K562 (cell line): ENCODE measurements at regions not wholly inside any gene's neighbourhood (a gene's known extent, or its start where the extent isn't known, plus 50 kb on each side); places are given as distances from the start of the nearest gene placed in this dataset.

Source experiments
- ATAC-seq: fragments of 200-7000 bp; cut with Tn5 transposase; 3 replicates; pipeline ENCODE4 v1.9.1; 2020; ENCODE audit warnings: moderate library complexity
- BruUV-seq: library from RNA; stranded (reverse); fragments of 400-500 nt; replicated peaks from 2 replicates; lab custom pipeline; 2021; lab: Mats Ljungman, UMichigan
- CTCF ChIA-PET: fragments of 300-600 bp; formaldehyde crosslinking; extraction: SDS; loops from one replicate; lab custom pipeline; 2021; ENCODE audit warnings: low intra/inter-chr PET ratio; lab: Yijun Ruan, JAX
- POLR2A ChIA-PET: fragments of 300-600, 350-650 bp; sonication (Branson Sonifier 250); formaldehyde crosslinking; extraction: SDS; loops from one replicate; lab custom pipeline; 2021; ENCODE audit warnings: antibody characterized with exemption, inconsistent platforms; lab: Yijun Ruan, JAX
- DNase-seq, 4 experiments: peaks; one replicate each; pipeline versions ENCODE4 v3.0.0 to v3.0.0-alpha.2; 2011 to 2018; ENCODE audit warnings: low spot score in 3 of 4, mixed read lengths in 3 of 4; ENCODE audit errors: extremely low read depth in 1 of 4
- FAIRE-seq: peaks from 2 replicates; lab custom pipeline; 2011; peaks lifted over from hg19 to GRCh38; lab: Jason Lieb, UNC
- H2AFZ ChIP-seq: 2 replicates; pipeline ENCODE4 v1.6.0; 2011; ENCODE audit warnings: low read depth, low read length, control low read depth, inconsistent platforms
- H3K27ac ChIP-seq: fragments of 200-600 bp; 3 replicates; pipeline ENCODE4 v1.8.0; 2011; ENCODE audit warnings: low read depth, mild to moderate bottlenecking, control low read depth, inconsistent platforms, low read length, moderate library complexity, mixed read lengths; ENCODE audit errors: extremely low read depth
- H3K27me3 ChIP-seq, 2 experiments: fragments of 300-600 bp in 1 of 2; 2 replicates in 1 of 2; 3 replicates in 1 of 2; pipeline versions ENCODE4 v1.6.0 to v1.8.0; 2011; ENCODE audit warnings: inconsistent platforms in 2 of 2, low read length in 2 of 2, mild to moderate bottlenecking in 1 of 2, mixed read lengths in 1 of 2, moderate library complexity in 1 of 2; ENCODE audit not compliant: control insufficient read depth in 2 of 2, insufficient read depth in 2 of 2
- H3K36me3 ChIP-seq: fragments of 300-600 bp; 3 replicates; pipeline ENCODE4 v1.8.0; 2011; ENCODE audit warnings: mild to moderate bottlenecking, low read length, inconsistent platforms; ENCODE audit not compliant: control insufficient read depth, insufficient read depth
- H3K4me1 ChIP-seq, 2 experiments: fragments of 200-600 bp in 1 of 2; replicated peaks in 1 of 2; 2 replicates in 1 of 2; 3 replicates in 1 of 2; pipeline versions ENCODE4 v1.5.1 to v1.8.0; 2011; ENCODE audit warnings: inconsistent platforms in 2 of 2, low read length in 2 of 2, mild to moderate bottlenecking in 1 of 2, mixed read lengths in 1 of 2, moderate library complexity in 1 of 2; ENCODE audit not compliant: control insufficient read depth in 2 of 2, insufficient read depth in 2 of 2
- H3K4me2 ChIP-seq: 2 replicates; pipeline ENCODE4 v1.6.1; 2011; ENCODE audit warnings: low read length, control low read depth, inconsistent platforms, mixed read lengths; ENCODE audit not compliant: insufficient read depth
- H3K4me3 ChIP-seq: fragments of 200-600 bp; sonication (generic), shearing (Covaris generic); 2 replicates; pipeline ENCODE4 v1.5.1; 2016; ENCODE audit warnings: control low read depth, inconsistent platforms
- H3K79me2 ChIP-seq: fragments of 200-600 bp; 3 replicates; pipeline ENCODE4 v1.8.0; 2011; ENCODE audit warnings: low read length, inconsistent platforms; ENCODE audit not compliant: control insufficient read depth, insufficient read depth
- H3K9ac ChIP-seq, 2 experiments: 2 replicates each; pipeline versions ENCODE4 v1.6.0 to v1.6.1; 2011; ENCODE audit warnings: low read depth in 2 of 2, low read length in 2 of 2, control low read depth in 1 of 2, inconsistent platforms in 1 of 2, mild to moderate bottlenecking in 1 of 2, mixed read lengths in 1 of 2; ENCODE audit not compliant: insufficient read depth in 1 of 2
- H3K9me1 ChIP-seq: one replicate; pipeline ENCODE4 v1.6.0; 2011; ENCODE audit warnings: inconsistent platforms, mild to moderate bottlenecking, low read length, moderate library complexity; ENCODE audit not compliant: control insufficient read depth, insufficient read depth
- H3K9me3 ChIP-seq: replicated peaks from 2 replicates; pipeline ENCODE4 v1.5.1; 2011; ENCODE audit warnings: low read depth, low read length, inconsistent platforms; ENCODE audit not compliant: control insufficient read depth, insufficient read depth
- H4K20me1 ChIP-seq: replicated peaks from 2 replicates; pipeline ENCODE4 v1.6.1; 2011; ENCODE audit warnings: low read length, inconsistent platforms, mixed read lengths; ENCODE audit not compliant: control insufficient read depth, insufficient read depth
- BDP1 ChIP-seq: IDR thresholded peaks from 3 replicates; pipeline ENCODE4 v1.6.1; 2011; ENCODE audit not compliant: insufficient read length, insufficient read depth
- TAF1 ChIP-seq: IDR thresholded peaks from 2 replicates; pipeline ENCODE4 v1.6.1; 2011; ENCODE audit warnings: mild to moderate bottlenecking, low read length, moderate library complexity; ENCODE audit not compliant: insufficient read depth, control insufficient read depth, severe bottlenecking; ENCODE audit errors: extremely low read depth
- TCF15 ChIP-seq: fragments of 250-450 bp; sonication (Bioruptor Pico); IDR thresholded peaks from 2 replicates; pipeline ENCODE4 v1.8.0; 2022; ENCODE audit warnings: moderate library complexity, mild to moderate bottlenecking, inconsistent platforms
- ZC3H11A ChIP-seq: IDR thresholded peaks from 2 replicates; pipeline ENCODE4 v1.6.1; 2012; ENCODE audit warnings: low read depth, low read length, improper control_type of control experiment
- ZNF318 ChIP-seq, 2 experiments: fragments of 450-650 bp; IDR thresholded peaks; 2 replicates each; pipeline ENCODE4 v1.6.1; 2016; ENCODE audit warnings: mild to moderate bottlenecking in 2 of 2, borderline replicate concordance in 1 of 2, low read depth in 1 of 2, moderate library complexity in 1 of 2
- ZNF398 ChIP-seq: fragments of 250-450 bp; sonication (Bioruptor Pico); IDR thresholded peaks from 2 replicates; pipeline ENCODE4 v1.8.0; 2021; ENCODE audit warnings: moderate library complexity, mild to moderate bottlenecking, inconsistent platforms
- ZNF639 ChIP-seq, 2 experiments: fragments of 200-800 bp in 1 of 2; sonication (Bioruptor generic) in 1 of 2; sonication (generic) in 1 of 2; formaldehyde crosslinking in 1 of 2; IDR thresholded peaks in 1 of 2; conservative IDR thresholded peaks in 1 of 2; 2 replicates each; pipeline versions ENCODE4 v1.5.0 to v1.6.1; 2016 to 2020; ENCODE audit warnings: missing compliant biosample characterization in 1 of 2, missing genetic modification characterization in 1 of 2, missing genetic modification reagents in 1 of 2
- WGBS: fragments of 100-300 bp; shearing (Covaris generic); methylation state at CpG from one replicate; pipeline ENCODE4 v1.1.6; 2016; ENCODE audit warnings: low coverage, mixed read lengths; ENCODE audit not compliant: insufficient coverage; ENCODE audit errors: missing lambda C conversion rate; 5-methylcytosine and 5-hydroxymethylcytosine counted together
- in situ Hi-C: fragments of 300-500 bp; cut with MboI; formaldehyde crosslinking; loops from 4 replicates; pipeline ENCODE4 v1.15.0; 2018; ENCODE audit warnings: inconsistent platforms, mixed read lengths
- intact Hi-C: fragments of 100-400 bp; cut with micrococcal nuclease; formaldehyde crosslinking; loops from 2 replicates; pipeline ENCODE4 v1.14.2; 2022

GRCh38 chr10:111511751-111512150, 434.9 kb downstream of the ADRA2A start:
- ChIA-PET CTCF (no interaction called here), POLR2A (no interaction called here)
- Histone ChIP-seq H4K20me1 (no peaks in the 10 kb centered on the region), H3K4me2 (no peak overlapping the region), H3K9me1 (no peaks in the 10 kb centered on the region), H2AFZ (no peak overlapping the region), H3K27me3 (no peaks in the 10 kb centered on the region), H3K9me3 (no peaks in the 10 kb centered on the region), H3K27ac (no peak overlapping the region), H3K4me1 (no peaks in the 10 kb centered on the region), H3K79me2 (no peaks in the 10 kb centered on the region), H3K4me3 (no peak overlapping the region), H3K36me3 (no peaks in the 10 kb centered on the region), H3K9ac (no peak overlapping the region)
- no peak for DNase-seq
- intact Hi-C loops (no loop called here), in situ Hi-C loops (no loop called here)
- no peak for FAIRE-seq
- ATAC-seq, result no peak
- 0% methylated on average over 1 of the region's 1 CpG for WGBS
- BruUV-seq, result no TSS peak
- no peak for TF ChIP-seq ZNF398 (CRISPR knock-in tag)
- TF ChIP-seq BDP1, result no peak
- no peak for TF ChIP-seq TCF15 (CRISPR knock-in tag)
- TF ChIP-seq TAF1, result no peak
- TF ChIP-seq ZNF318 (IDR thresholded peaks at IDR 0.05; ENCODE audit: borderline replicate concordance in 1 of 2, low read depth in 1 of 2), result no peak
- TF ChIP-seq ZC3H11A, result no peak
- no peak for TF ChIP-seq ZNF639 (CRISPR knock-in tag; conservative IDR thresholded peaks at IDR 0.05 in 1 of 2, IDR thresholded peaks at IDR 0.05 in 1 of 2)
